Upper lobe of left lung (tissue), 4 donors: ENCODE measurements at regions not wholly inside any gene's neighbourhood (a gene's known extent, or its start where the extent isn't known, plus 50 kb on each side); places are given as distances from the start of the nearest gene placed in this dataset.

Experiments used
- EP300 ChIP-seq, 4 donors: sonication (generic); formaldehyde crosslinking; IDR thresholded peaks; one replicate each; pipeline ENCODE4 v1.5.1; 2017; ENCODE audit warnings: antibody characterized with exemption in 4 of 4, control low read depth in 2 of 4
- POLR2A ChIP-seq, 4 donors: fragments of 450-650 bp; IDR thresholded peaks; one replicate each; pipeline ENCODE4 v1.5.1; 2016 to 2017; ENCODE audit warnings: antibody characterized with exemption in 4 of 4, mild to moderate bottlenecking in 2 of 4
- POLR2AphosphoS5 ChIP-seq, 2 donors: sonication (generic); formaldehyde crosslinking; IDR thresholded peaks; one replicate each; pipeline ENCODE4 v1.5.1; 2017; ENCODE audit warnings: antibody characterized with exemption in 2 of 2
- TF ChIP-seq, protein P1 (sequence below), 6 experiments: fragments of 450-650 bp in 4 of 6; fragments of 200-600 bp in 2 of 6; sonication (generic) in 2 of 6; IDR thresholded peaks; one replicate each; pipeline ENCODE4 v1.5.1; 2016 to 2019; ENCODE audit warnings: antibody characterized with exemption in 6 of 6

DNA sequence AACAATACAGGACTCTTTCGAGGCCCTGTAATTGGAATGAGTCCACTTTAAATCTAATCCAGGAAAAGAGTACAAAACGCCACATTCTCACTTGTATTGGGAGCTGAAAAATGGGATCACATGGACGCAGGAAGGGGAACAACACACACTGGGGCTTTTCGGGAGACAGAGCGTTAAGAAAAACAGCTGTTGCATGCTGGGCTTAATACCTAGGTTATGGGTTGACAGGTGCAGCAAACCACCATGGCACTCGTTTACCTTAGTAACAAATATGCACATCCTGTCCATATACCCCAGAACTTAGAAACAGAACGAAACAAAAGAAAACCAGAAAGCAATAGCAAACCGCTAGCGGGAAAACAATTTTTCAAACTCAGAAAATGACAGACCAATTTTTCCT is 1532.7 kb upstream of the TPTE start:
- TF ChIP-seq POLR2AphosphoS5 (IDR thresholded peaks at IDR 0.05): no peak
- no peak for TF ChIP-seq POLR2A (IDR thresholded peaks at IDR 0.05)
- TF ChIP-seq, protein P1, sequence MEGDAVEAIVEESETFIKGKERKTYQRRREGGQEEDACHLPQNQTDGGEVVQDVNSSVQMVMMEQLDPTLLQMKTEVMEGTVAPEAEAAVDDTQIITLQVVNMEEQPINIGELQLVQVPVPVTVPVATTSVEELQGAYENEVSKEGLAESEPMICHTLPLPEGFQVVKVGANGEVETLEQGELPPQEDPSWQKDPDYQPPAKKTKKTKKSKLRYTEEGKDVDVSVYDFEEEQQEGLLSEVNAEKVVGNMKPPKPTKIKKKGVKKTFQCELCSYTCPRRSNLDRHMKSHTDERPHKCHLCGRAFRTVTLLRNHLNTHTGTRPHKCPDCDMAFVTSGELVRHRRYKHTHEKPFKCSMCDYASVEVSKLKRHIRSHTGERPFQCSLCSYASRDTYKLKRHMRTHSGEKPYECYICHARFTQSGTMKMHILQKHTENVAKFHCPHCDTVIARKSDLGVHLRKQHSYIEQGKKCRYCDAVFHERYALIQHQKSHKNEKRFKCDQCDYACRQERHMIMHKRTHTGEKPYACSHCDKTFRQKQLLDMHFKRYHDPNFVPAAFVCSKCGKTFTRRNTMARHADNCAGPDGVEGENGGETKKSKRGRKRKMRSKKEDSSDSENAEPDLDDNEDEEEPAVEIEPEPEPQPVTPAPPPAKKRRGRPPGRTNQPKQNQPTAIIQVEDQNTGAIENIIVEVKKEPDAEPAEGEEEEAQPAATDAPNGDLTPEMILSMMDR (IDR thresholded peaks at IDR 0.05): no peak
- TF ChIP-seq EP300 (IDR thresholded peaks at IDR 0.05): no peak
